Renal pelvis (tissue), 1 donor: ENCODE measurements at regions not wholly inside any gene's neighbourhood (a gene's known extent, or its start where the extent isn't known, plus 50 kb on each side); places are given as distances from the start of the nearest gene placed in this dataset.
A peak's percentile ranks its signal among the peaks of the same experiment; 100 is the strongest.

Experiments
- DNase-seq: peaks from one replicate; pipeline ENCODE4 v3.0.0-alpha.2; 2013

DNA sequence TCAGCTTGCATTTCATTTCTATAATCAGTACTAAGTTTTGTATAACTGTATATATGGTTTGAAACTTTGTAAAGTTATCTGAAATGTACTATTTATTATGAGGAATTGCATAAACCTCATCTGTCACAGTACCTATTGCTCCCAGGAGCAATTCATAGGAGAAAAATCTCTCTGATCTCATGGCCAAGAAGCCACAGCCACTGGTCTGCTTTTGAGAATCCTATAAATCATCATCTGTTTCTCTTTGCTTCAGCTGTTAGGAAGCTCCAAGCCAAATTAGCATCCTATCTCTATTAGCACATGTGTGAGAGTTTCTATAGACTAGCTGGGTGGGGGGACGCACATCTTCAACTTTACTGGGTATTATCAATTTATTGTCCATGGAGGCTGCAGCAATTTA is 210.3 kb downstream of the CYP26B1 start:
- no peak for DNase-seq

DNA sequence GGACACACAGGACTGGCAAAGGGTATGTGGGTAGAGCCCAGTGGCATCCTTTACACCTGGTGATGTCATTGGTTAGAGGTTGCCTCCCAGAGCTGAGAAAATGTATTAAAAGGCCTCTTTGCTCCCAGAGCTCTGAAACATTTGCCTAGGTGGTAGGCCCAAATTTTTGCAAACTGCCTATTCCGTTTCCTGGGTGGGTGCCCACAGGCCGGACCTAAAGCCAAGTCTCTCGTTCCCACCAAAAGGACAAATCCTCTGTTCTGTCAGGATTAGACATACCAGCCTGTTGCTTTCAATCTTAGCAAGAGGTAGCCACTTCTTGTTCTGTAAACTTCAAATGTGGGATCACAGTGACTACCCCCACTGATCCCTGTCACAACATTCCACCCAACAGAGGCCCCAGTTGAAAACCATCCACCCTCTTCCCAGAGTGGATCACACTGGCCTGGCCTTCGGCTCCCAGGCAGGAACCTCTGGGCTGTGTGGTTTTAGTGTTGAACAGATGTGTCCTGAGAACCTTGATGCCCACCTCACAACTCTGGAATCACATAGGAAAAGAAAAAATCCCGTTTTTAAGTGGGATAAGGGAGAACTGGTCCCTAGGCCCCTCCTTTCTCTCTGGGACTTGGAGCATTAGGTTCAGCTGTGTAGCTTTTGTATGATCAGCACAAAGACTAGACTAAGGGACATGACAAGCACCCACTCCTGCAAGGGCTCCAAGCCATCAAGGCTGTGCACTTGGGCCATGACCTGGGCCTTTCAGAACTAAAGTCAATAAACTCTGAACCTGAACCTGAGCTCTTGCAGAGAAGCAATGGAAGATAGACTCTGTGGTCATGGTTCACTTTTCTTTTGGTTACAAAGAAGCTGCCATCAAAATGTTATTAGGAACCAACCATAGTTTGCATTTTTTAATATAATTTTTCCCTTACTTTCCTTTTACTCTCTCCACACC is 211.3 kb downstream of the CYP26B1 start:
- DNase-seq = no peak

- no peak for DNase-seq
Measured at GRCh38 chr2:71935262-71935848, 212.3 kb downstream of the CYP26B1 start.

DNA sequence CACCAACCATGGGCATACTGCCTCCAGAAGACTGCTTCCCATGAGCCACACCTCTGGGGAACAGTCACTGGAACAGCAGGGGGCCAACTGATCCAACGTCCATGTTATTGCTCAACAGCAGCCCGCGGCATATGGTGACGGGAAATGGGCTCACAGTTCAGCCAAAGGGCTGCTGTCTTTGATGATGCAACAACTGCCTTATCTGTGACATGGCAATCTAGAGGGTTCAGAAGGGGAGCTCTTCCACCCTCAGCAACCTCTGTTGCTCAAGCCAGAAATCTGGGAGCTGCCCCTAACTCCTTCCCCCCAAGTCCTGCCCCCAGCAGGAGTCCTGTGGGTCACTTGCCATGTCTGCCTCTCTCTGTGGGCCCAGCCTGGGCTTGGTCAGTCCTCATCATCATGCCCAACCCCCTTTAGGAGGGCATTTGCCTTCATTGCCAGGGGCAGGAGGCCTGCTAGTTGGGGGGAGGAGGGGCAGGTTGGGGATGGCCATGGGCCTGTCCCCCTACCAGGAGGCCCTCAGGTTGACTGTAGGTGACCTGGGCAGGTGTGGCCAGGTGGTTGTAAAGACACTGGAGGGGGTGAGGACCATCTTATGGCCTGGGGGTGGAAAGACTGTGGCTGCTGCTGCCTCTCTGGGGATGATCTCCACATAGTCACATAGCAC is 212.9 kb downstream of the CYP26B1 start:
- DNase-seq = no peak

DNA sequence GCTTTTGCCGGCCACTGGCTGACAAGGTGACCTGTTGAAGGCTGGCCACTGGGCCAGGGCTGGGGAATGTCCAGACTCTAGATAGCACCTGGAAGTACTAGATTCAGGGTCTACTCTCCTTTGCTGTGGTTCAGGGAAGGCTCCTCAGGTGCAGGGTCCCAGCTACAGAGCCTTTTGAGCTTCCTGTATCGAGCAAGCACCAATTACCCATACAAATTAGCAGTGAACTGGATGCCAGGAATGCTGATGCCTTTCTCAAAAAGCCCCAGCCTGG is 213.4 kb downstream of the CYP26B1 start:
- no peak for DNase-seq

GRCh38 chr2:71933467-71934319 is 214.0 kb downstream of the CYP26B1 start:
- DNase-seq = no peak

DNA sequence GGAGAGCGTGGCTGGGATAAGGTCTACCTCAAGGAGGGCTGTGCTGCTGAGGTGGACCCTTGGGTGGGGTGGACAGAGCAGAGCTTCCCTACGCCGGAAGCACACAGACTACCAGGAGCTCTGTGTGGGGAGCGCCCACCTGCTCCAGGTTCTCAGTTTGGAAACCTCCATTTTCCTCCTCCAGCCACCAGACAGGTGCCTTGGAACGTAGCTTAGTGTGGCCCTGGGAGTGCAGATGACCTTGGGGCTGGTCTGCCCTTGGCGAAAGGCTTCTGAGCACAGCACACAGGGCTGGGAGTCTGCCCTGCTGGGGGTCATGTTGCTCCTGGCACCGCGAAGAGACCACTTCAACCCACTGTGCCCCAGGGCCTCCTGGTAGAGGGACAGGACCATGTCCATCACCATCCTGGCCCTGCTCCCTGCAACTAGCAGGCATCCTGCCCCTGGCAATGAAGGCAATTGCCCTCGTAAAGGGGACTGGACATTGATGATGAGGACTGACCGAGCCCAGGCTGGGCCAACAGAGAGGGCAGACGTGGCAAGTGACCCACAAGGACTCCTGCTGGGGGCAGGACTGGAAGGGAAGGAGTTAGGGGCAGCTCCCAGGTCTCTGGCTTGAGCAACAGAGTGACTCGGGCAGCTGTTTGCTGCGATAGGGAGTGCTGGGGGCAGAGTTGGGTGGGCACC is 214.7 kb downstream of the CYP26B1 start:
- DNase-seq = no peak

- peak; percentile 73 for DNase-seq
Measured at GRCh38 chr2:71932037-71932779, 215.5 kb downstream of the CYP26B1 start.

DNA sequence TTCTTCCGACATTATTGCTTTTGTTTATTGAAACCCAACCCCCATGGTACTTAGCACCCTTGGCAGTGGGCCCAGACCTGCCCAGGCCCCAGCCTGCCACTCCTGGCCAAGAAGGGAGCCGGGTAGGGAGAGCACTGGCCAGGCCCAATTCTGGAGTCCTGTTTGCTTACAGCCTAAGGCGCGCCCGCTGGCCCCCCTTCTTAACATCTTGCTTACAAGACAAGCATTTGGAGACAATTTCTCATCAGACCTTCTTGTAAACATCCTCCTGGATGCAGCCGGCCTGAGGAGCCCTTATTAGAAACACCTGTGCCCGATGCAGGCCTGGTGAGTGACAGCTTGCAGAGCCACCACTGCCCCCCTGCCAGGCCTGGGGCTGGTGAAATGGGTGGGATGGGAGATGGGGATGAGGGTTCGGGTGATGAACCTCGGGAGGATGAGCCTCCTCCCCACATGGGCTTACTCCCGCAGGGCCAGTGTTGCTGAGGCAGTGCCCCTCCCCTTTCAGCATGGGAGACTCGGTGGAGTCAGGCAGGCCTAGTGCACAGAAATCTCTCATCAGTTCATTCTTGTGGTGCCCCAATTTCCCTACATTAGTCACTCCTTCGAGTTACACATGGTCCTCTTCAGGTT is 217.5 kb downstream of the CYP26B1 start:
- DNase-seq = no peak

- no peak for DNase-seq
Measured at GRCh38 chr2:71929482-71929772, 218.2 kb downstream of the CYP26B1 start.

DNA sequence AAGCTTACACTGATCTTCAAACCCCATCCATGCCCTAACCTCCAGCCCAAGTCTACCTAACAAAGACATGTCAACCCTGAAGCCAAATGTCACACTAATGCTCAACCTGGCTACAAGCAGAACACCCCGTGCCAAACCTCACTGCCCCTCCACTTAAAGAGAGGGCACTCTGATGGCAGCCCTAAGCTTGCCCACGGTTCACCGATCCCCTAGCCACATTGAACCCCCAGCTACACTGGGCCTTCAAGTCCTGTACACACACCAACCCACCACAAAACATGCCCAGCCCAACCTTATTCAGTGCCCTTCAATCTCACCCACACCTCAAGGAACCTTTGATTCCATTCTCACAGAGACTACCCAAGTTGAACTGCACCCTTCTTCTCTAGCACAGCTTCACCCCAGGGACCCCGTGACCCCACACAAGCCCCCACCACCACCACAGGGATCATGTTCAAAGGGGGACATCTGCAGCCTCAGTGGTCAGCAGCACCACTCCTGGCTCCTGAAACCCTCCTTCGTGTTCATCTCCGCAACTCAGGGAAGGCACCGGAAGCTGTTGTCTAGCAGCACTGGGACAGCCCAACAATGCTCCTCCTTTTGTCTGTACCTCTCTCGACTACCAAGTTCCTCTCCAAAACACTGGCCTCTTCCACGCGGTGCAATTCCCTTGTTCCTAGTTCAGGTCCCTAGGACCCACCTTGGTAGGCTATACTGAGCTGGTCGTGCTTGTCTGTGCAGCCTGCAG is 218.8 kb downstream of the CYP26B1 start:
- no peak for DNase-seq

GRCh38 chr2:71927757-71928715 is 219.6 kb downstream of the CYP26B1 start:
- DNase-seq = no peak

- no peak for DNase-seq
Measured at GRCh38 chr2:71926876-71927756, 220.5 kb downstream of the CYP26B1 start.

DNA sequence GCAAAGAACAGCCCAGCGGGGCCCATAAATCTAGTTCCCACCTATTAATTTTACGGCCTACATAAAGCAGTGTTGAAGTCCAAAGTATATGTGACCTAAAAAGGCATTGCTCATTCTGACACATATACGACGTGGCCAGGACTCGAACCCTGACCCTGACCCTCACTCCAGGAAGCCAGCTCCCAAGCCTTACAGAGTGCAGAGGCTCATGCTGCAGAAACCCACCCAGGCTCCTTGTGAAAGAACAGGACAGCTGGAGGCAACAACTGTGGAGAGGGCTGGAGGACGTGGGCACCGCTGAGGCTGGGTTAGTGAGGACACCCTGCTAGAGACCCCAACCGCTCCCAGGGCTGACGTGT is 221.6 kb downstream of the CYP26B1 start:
- DNase-seq = peak; percentile 69

GRCh38 chr2:71925268-71926088 is 222.2 kb downstream of the CYP26B1 start:
- DNase-seq = no peak

DNA sequence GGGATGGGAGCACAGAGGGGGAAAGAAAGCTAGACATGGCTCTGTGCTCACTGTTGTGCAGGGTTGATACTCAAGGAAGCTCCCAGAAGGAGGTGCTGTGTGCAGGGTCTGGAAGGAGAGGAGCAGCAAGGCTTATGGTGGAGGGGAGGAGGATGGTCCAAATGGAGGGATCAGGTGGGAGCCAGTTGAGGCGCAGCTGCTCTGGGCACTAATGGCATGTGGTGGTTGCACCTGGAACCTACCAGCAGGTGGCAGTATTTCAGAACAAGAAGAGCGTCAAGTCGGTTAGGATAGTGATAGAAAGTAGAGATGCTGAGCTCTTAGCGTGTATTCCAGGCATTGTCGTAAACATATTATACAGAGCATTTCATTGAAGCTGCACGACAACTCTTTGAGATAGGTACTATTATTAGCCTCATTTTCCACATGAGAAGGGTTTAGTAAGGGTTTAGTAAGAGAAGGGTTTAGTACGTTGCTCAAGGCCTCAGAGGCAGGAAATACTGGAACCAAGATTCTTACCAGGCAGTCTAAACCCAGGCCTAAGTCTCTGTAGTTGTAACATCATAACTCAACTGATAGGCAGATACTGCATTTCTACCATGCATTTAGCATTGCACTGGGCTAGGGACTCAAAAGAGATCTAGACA is 223.7 kb downstream of the CYP26B1 start:
- DNase-seq = peak; percentile 70
